Fibroblast of skin of scalp (primary cell): ENCODE measurements at regions not wholly inside any gene's neighbourhood (a gene's known extent, or its start where the extent isn't known, plus 50 kb on each side); places are given as distances from the start of the nearest gene placed in this dataset.

Experiments
- DNase-seq: peaks from one replicate; pipeline ENCODE4 v3.0.0-alpha.2; 2013

GRCh38 chr1:232682248-232682647, 52.3 kb upstream of the SIPA1L2 start:
- DNase-seq = no peak

GRCh38 chr1:232684371-232685105, 54.6 kb upstream of the SIPA1L2 start:
- DNase-seq = peak; percentile 9

GRCh38 chr1:232686346-232686745, 56.4 kb upstream of the SIPA1L2 start:
- DNase-seq = no peak

- DNase-seq = no peak
Measured at GRCh38 chr1:232687304-232687703, 57.4 kb upstream of the SIPA1L2 start.

GRCh38 chr1:232687728-232688127, 57.8 kb upstream of the SIPA1L2 start:
- no peak for DNase-seq

GRCh38 chr1:232688398-232688797, 58.5 kb upstream of the SIPA1L2 start:
- no peak for DNase-seq

GRCh38 chr1:232689711-232690110, 59.8 kb upstream of the SIPA1L2 start:
- no peak for DNase-seq

- DNase-seq = peak; percentile 60
Measured at GRCh38 chr1:232690285-232690935, 60.5 kb upstream of the SIPA1L2 start.

GRCh38 chr1:232694475-232694874, 64.5 kb upstream of the SIPA1L2 start:
- no peak for DNase-seq

GRCh38 chr1:232695621-232696385, 65.9 kb upstream of the SIPA1L2 start:
- DNase-seq = no peak

GRCh38 chr1:232696466-232696865, 66.5 kb upstream of the SIPA1L2 start:
- DNase-seq = no peak

GRCh38 chr1:232697187-232697822, 67.4 kb upstream of the SIPA1L2 start:
- DNase-seq = no peak

- DNase-seq = no peak
Measured at GRCh38 chr1:232699814-232700213, 69.9 kb upstream of the SIPA1L2 start.

GRCh38 chr1:232702911-232703310, 73.0 kb upstream of the SIPA1L2 start:
- DNase-seq = no peak

GRCh38 chr1:232704256-232704655, 74.3 kb upstream of the SIPA1L2 start:
- no peak for DNase-seq

GRCh38 chr1:232704694-232705680, 75.1 kb upstream of the SIPA1L2 start:
- DNase-seq = peak; percentile 69

- no peak for DNase-seq
Measured at GRCh38 chr1:232705815-232706575, 76.1 kb upstream of the SIPA1L2 start.

GRCh38 chr1:232707142-232707541, 77.2 kb upstream of the SIPA1L2 start:
- no peak for DNase-seq

- no peak for DNase-seq
Measured at GRCh38 chr1:232709386-232709785, 79.5 kb upstream of the SIPA1L2 start.

GRCh38 chr1:232711996-232712395, 82.1 kb upstream of the SIPA1L2 start:
- DNase-seq = no peak

GRCh38 chr1:232713785-232714184, 83.9 kb upstream of the SIPA1L2 start:
- no peak for DNase-seq
